Tibial nerve (tissue), 3 donors: ENCODE measurements at regions not wholly inside any gene's neighbourhood (a gene's known extent, or its start where the extent isn't known, plus 50 kb on each side); places are given as distances from the start of the nearest gene placed in this dataset.

Experiments
- CTCF ChIP-seq, 5 experiments: fragments of 200-600 bp in 3 of 5; fragments of 450-650 bp in 2 of 5; sonication (generic) in 3 of 5; IDR thresholded peaks; one replicate each; pipeline ENCODE4 v1.5.1; 2016 to 2019; ENCODE audit warnings: antibody characterized with exemption in 5 of 5, mild to moderate bottlenecking in 3 of 5, moderate library complexity in 2 of 5
- POLR2A ChIP-seq, 2 donors: fragments of 450-650 bp; IDR thresholded peaks; one replicate each; pipeline ENCODE4 v1.6.1; 2017; ENCODE audit warnings: antibody characterized with exemption in 2 of 2, mild to moderate bottlenecking in 2 of 2, moderate library complexity in 2 of 2

GRCh38 chr16:86968866-86969265 is 348.3 kb downstream of the C16orf95 start:
- TF ChIP-seq CTCF (IDR thresholded peaks at IDR 0.05) (no peak), POLR2A (IDR thresholded peaks at IDR 0.05) (no peak)
